ACC112 (cell line): ENCODE measurements at regions not wholly inside any gene's neighbourhood (a gene's known extent, or its start where the extent isn't known, plus 50 kb on each side); places are given as distances from the start of the nearest gene placed in this dataset.
"Not testable (repeated sequence)": the region's sequence is repeated elsewhere in the genome, so short reads cannot be mapped to it uniquely, and the experiment has no call there.

ENCODE experiments used
- H2AFZ ChIP-seq: fragments of 200-600 bp; sonication (generic); one replicate; pipeline ENCODE4 v1.6.0; 2017; ENCODE audit warnings: antibody characterized with exemption, low read length; ENCODE audit not compliant: unreplicated experiment
- H3K27ac ChIP-seq: fragments of 200-600 bp; sonication (generic); 2 replicates; pipeline ENCODE4 v1.5.1; 2014; ENCODE audit warnings: low read depth, mild to moderate bottlenecking, antibody characterized with exemption, low read length, moderate library complexity
- H3K27me3 ChIP-seq: fragments of 200-600 bp; sonication (generic); 2 replicates; pipeline ENCODE4 v1.6.1; 2014; ENCODE audit warnings: mild to moderate bottlenecking, antibody characterized with exemption, low read length, moderate library complexity, mixed read lengths; ENCODE audit not compliant: insufficient read depth
- H3K36me3 ChIP-seq: fragments of 200-600 bp; sonication (generic); 2 replicates; pipeline ENCODE4 v1.6.1; 2016; ENCODE audit warnings: mild to moderate bottlenecking, antibody characterized with exemption, low read length, moderate library complexity, mixed read lengths; ENCODE audit not compliant: insufficient read depth
- H3K4me1 ChIP-seq: fragments of 200-600 bp; sonication (generic); one replicate; pipeline ENCODE4 v1.6.1; 2016; ENCODE audit warnings: low read length, mixed read lengths; ENCODE audit not compliant: insufficient read depth, unreplicated experiment, control insufficient read depth
- H3K4me3 ChIP-seq: fragments of 200-600 bp; sonication (generic); 2 replicates; pipeline ENCODE4 v1.5.1; 2014; ENCODE audit warnings: mild to moderate bottlenecking, low read depth, low read length
- H3K79me2 ChIP-seq: fragments of 200-600 bp; sonication (generic); one replicate; pipeline ENCODE4 v1.6.0; 2016; ENCODE audit warnings: low read length; ENCODE audit not compliant: control insufficient read depth, unreplicated experiment, insufficient read depth

DNA sequence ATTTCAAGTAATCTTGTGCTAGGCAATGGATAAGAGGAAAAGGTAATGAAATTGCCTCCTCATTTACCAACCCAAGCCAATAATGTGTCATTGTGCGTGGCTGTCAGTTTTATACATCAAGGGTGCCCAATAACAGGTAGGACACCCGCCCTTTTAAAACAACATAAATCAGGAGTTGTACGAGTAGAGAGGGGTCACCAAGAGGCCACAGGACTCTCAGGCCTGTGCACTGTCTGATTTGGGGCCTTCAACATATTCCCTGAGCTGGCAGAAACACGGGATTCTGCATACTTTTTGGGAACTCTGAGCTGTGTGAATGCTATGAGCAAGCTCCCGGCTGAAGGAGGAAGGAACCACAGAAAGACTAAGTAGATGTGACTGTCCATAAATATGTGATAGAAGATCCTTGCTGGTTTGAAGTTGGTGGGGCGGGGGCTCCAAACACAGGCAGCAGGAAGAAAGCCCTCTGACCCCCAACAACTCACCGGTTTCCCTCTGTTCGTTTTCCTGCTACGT is 82.7 kb upstream of the MAML3 start:
- H3K79me2 ChIP-seq = no peaks in the 10 kb centered on the region
- H3K27ac ChIP-seq = no peak overlapping the region
- H3K4me3 ChIP-seq = no peak overlapping the region
- peak overlapping the region; percentile 93 for H2AFZ ChIP-seq
- H3K4me1 ChIP-seq = peaks cover 36% of the 10 kb centered on the region
- no peaks in the 10 kb centered on the region for H3K36me3 ChIP-seq
- no peaks in the 10 kb centered on the region for H3K27me3 ChIP-seq

DNA sequence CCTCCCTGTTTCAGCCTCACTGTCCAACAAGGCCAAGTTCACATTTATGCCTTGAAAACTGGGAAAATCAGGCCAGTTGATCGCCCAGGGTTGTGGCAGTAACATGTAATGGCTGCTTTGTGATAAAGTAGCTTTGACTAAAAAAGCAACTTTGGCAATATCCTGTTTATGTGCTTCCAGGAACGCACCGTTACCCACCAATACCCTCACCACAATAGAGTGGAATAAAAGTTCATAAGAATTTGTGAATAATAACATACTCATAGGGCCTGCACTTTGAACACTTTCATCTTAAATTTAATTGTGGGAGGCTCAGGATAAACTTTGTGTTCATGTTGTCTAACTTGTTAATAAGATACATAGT is 80.7 kb upstream of the MAML3 start:
- Histone ChIP-seq H3K4me1 (peaks cover 36% of the 10 kb centered on the region), H3K79me2 (no peaks in the 10 kb centered on the region), H2AFZ (no peak overlapping the region), H3K27ac (no peak overlapping the region), H3K4me3 (no peak overlapping the region), H3K36me3 (no peaks in the 10 kb centered on the region), H3K27me3 (no peaks in the 10 kb centered on the region; the same call in 1 of the 2 replicates)

DNA sequence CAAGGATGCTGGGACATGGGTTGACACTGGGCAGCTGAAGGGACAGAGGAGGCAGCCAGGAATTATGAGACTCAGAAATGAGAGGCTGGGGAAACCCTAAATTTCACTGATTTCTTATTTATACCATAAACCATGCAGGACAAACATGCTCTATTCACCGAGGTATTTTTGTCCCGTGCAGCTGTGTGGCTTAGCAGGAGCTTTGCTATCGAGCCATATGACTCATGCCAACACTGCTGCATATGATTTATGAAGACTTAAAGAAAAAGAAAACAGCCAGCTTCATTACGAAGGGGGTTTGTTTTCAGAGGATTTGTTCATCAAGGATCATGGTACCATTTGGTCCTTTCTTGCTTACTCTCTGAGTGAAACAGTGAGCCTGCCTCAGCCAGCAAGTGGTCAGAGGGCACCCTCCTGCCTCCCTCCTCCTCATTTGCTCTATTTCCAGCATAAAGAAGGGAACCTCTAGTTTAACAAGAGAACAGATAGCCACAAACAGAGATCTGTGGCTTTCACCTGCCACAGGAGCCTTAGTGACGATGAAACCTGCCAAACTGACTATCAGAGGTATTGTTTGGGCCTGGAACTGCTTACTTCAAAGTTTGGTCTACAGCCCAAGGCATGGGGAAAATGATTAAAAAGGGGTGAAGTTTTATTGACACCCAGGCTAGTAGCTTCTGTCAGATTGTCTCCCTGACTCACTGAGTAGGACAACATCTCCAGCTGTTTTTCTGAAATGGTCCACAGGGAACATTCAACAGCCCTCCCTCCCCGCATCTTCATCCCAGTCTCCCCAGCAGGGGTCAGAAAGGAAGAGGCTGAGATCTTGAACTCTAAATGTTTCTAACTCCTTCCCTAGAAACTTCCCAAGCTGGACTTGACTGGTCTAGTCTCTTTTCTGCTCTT is 80.1 kb upstream of the MAML3 start:
- H2AFZ ChIP-seq = peak overlapping the region; percentile 67
- peaks cover 36% of the 10 kb centered on the region for H3K4me1 ChIP-seq
- H3K36me3 ChIP-seq = no peaks in the 10 kb centered on the region
- H3K27ac ChIP-seq = no peak overlapping the region
- H3K27me3 ChIP-seq = no peaks in the 10 kb centered on the region; the same call in 1 of the 2 replicates
- no peaks in the 10 kb centered on the region for H3K79me2 ChIP-seq
- H3K4me3 ChIP-seq = no peak overlapping the region

DNA sequence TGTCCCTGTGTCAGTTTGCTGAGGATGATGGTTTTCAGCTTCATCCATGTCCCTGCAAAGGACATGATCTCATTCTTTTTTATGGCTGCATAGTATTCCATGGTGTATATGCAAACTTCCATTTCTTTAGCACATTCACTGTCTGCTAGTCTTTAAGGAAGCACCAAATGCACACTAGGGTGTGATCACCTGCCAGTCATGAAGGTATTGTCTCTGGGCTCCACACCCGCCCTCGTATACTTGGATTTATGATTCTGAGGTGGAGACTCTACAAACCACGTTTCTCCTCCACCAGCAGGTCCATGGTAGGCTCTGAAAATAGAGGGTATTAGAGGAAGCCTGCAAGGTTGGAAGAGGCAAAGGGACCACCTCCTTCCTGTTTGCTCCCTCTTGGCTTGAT is 75.9 kb upstream of the MAML3 start:
- no peak overlapping the region for H2AFZ ChIP-seq
- H3K36me3 ChIP-seq = no peaks in the 10 kb centered on the region
- no peaks in the 10 kb centered on the region; the same call in 1 of the 2 replicates for H3K27me3 ChIP-seq
- H3K27ac ChIP-seq = no peak overlapping the region
- no peak overlapping the region for H3K4me3 ChIP-seq
- H3K4me1 ChIP-seq = peaks cover 9% of the 10 kb centered on the region
- H3K79me2 ChIP-seq = no peaks in the 10 kb centered on the region

DNA sequence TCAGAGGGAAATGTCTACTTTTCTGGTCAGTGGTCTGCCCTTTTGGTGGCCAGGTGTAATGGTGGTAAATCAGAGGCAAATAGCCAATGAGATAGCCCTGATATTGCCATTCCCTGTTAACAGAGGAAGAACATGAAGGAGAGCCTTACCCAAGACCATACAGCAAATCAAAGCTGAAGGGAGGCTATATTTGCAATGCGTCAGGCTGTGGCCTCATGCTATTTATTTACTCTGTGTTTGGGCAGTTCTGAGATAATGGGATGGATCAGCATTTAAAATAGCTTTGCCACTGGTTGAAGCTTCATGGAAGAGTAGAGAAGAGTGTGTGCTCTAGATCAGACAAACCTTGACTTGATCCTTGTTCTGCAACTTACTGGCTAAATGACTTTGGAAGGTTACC is 73.3 kb upstream of the MAML3 start:
- no peak overlapping the region for H3K27ac ChIP-seq
- H3K79me2 ChIP-seq = no peaks in the 10 kb centered on the region
- H3K4me1 ChIP-seq = peaks cover 3% of the 10 kb centered on the region
- no peak overlapping the region for H3K4me3 ChIP-seq
- no peaks in the 10 kb centered on the region; the same call in 1 of the 2 replicates for H3K27me3 ChIP-seq
- no peaks in the 10 kb centered on the region for H3K36me3 ChIP-seq
- H2AFZ ChIP-seq = no peak overlapping the region

DNA sequence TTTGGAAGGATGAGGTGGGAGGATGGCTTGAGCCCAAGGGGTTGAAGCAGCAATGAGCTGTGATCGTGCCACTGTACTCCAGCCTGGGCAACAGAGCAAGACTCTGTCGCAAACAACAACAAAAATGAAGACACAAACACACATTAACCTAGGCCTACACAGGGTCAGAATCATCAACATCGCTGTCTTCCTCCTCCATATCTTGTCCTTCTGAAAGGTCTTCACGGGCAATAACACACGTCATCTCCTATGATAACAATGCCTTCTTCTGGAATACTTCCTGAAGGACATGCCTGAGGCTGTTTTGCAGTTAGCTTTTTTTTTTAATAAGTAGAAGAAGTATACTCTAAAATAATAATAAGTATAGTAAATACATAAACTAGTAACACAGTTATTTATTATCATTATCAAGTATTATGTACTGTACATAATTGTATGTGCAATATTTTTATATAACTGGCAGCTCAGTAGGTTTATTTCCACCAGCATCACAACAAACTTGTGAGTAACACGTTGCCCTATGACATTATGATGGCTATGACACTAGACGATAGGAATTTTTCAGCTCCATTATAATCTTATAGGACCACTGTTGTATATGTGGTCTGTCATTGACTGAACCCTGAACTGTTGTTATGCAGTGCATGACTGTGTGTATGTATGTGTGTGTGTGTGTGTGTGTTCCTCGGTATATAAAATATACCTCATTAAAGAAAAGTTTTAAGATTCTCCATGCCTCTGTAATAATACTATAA is 69.2 kb upstream of the MAML3 start:
- peaks cover 6% of the 10 kb centered on the region for H3K4me1 ChIP-seq
- no peaks in the 10 kb centered on the region for H3K27me3 ChIP-seq
- H3K79me2 ChIP-seq = no peaks in the 10 kb centered on the region
- no peak overlapping the region for H3K27ac ChIP-seq
- H3K36me3 ChIP-seq = no peaks in the 10 kb centered on the region
- H2AFZ ChIP-seq = peak overlapping the region; percentile 50
- no peak overlapping the region for H3K4me3 ChIP-seq

DNA sequence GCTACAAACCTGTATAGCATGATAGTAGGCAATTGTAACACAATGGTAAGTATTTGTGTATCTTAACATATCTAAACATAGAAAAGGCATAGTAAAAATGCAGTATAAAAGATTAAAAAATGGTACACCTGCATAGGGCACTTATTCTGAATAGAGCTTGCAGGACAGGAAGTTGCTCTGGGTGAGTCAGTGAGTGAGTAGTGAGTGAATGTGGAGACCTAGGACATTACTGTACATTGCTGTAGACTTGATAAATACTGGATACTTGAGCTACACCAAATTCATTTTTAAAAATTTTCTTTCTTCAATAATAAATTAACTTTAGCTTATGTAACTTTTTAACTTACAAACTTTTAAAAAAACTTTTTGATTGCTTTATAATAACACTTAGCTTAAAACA is 68.2 kb upstream of the MAML3 start:
- Histone ChIP-seq H2AFZ (no peak overlapping the region), H3K4me3 (no peak overlapping the region), H3K79me2 (no peaks in the 10 kb centered on the region), H3K36me3 (no peaks in the 10 kb centered on the region), H3K27ac (no peak overlapping the region), H3K4me1 (peaks cover 6% of the 10 kb centered on the region), H3K27me3 (no peaks in the 10 kb centered on the region)

DNA sequence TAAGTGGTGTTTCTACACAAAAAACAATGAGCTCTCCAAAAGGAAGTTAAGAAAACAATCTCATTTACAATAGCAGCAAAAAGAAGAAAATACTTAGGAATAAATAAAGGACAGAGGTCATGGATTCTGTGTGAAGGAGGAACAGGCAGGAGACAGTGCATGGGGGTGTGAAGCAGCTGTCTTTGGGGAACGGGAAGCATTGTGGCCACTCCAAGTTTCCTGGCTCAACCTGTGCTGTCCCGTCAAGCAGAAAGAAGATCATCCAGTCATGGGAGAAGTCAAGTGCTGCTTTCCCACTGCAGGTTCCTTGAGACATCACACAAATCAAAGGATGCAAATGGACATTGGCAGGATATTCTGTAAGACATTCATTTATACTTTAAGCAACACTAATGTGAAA is 66.1 kb upstream of the MAML3 start:
- no peak overlapping the region for H3K27ac ChIP-seq
- H2AFZ ChIP-seq = no peak overlapping the region
- no peaks in the 10 kb centered on the region for H3K36me3 ChIP-seq
- no peaks in the 10 kb centered on the region for H3K27me3 ChIP-seq
- peaks cover 6% of the 10 kb centered on the region for H3K4me1 ChIP-seq
- no peaks in the 10 kb centered on the region for H3K79me2 ChIP-seq
- H3K4me3 ChIP-seq = no peak overlapping the region

DNA sequence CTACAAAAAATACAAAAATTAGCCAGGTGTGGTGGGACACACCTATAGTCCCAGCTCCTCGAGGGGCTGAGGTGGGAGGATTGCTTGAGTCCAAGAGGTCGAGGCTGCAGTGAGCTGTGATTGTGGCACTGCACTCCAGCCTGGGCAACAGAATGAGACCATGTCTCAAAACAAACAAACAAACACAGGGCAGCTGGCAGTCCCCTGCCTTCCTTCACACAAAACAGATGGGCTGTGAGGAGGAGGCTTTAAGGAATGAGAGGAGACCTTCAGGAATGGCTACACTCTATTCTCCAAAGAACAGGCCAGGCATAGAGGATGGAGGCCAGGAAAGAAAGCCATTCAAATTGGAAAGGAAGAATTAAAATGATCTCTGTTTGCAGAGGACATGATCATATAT is 65.6 kb upstream of the MAML3 start:
- Histone ChIP-seq H3K36me3 (no peaks in the 10 kb centered on the region), H3K27ac (no peak overlapping the region), H2AFZ (no peak overlapping the region), H3K4me1 (peaks cover 6% of the 10 kb centered on the region), H3K27me3 (no peaks in the 10 kb centered on the region), H3K79me2 (no peaks in the 10 kb centered on the region), H3K4me3 (no peak overlapping the region)

DNA sequence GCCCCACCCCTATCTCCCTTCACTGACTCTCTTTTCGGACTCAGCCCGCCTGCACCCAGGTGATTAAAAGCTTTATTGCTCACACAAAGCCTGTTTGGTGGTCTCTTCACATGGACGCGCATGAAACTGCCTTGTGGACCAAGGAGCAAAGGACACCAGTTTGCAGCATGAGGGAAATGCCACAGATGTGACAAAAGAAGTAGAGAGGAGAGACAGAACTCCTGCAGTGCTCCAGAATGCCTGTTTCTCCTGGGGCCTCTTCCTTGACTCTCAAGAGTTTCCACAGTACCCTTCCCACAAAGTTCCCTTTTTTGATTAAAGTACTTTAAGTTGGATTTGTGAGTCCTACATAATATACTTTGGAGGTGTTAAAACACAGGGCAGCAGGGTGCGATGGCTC is 65.1 kb upstream of the MAML3 start:
- not testable (repeated sequence) for H3K36me3 ChIP-seq, H3K27me3 ChIP-seq, H3K79me2 ChIP-seq, H2AFZ ChIP-seq, H3K4me3 ChIP-seq, H3K4me1 ChIP-seq, H3K27ac ChIP-seq
